Glomerular visceral epithelial cell (primary cell): ENCODE measurements at regions not wholly inside any gene's neighbourhood (a gene's known extent, or its start where the extent isn't known, plus 50 kb on each side); places are given as distances from the start of the nearest gene placed in this dataset.

Experiments used
- DNase-seq: peaks from one replicate; pipeline ENCODE4 v3.0.0-alpha.2; 2016; ENCODE audit errors: extremely low spot score

DNA sequence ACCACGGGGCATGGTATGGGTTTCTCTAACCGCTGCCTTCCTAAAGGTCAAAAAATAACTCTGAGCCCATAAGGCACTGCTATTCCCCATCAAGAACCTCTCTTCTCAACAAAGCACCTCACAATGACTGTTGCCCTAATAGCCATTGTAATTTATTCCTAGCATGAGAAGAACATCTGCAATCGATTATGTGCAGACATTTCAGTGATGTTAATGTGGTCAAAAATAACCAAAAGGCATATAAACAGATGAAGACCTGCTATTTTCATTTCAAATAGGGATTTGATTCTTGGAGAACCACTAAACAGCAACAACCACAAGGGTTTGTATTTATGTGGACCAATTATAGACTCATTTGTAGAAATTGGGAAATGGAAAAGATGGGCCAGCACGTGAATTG is 356.6 kb downstream of the FBXO15 start:
- DNase-seq: no peak

DNA sequence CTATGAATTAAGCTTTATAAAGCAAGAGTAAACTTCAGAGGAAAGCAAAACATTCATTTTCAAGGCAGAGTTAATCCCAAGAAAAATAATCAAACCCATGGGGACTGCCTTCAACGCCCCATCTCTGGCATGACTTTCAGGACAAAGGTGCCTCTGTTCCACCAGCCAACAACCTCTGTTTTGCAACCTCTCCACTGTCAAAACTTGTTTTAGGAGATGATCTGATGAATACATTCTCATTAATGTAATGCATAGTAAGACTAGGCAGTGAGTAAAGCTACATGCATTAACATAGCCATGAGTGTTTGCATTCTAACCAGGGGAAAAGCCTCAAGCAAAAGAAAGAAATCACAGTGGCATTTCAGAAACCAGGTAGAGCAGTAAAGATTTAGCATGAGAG is 357.0 kb downstream of the FBXO15 start:
- DNase-seq: no peak

DNA sequence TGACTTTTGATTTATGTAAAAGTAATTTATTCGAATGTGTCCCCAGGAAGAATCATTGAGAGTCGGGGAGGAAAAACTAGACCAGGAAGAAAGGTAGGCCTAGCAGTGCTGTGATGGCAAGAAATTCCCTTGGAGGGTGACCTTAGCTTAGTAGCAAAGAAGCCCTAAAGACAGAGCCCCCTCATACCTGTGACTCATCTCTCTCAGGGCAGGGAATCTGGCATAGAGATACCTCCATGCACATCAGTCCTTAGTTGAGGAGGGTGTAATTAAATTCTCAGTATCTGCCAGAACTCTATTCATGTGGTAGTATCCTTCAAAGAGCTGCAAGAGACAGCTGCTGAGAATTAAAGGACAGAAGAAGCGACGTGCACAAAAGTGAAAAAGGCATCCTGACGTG is 360.3 kb downstream of the FBXO15 start:
- DNase-seq: no peak

DNA sequence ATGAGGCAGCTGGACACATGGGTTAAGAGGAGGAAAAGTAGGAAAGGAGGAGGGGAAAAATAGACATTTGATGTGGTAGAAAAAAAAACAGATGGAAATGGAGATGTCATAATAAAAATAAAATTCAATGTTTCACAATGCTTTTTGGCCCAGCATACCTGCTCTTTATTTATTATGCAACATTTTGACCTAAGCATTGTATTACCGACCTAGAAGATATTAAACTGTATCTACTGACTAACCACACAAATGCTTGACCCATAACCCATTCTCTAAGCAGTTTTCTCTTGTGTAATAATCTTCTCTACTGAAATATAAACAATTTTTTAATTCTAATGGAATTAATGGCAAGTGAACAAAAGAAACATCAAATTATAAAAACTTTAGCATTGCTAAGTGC is 362.3 kb downstream of the FBXO15 start:
- DNase-seq: no peak

- no peak for DNase-seq
Measured at GRCh38 chr18:73784853-73785252, 362.8 kb downstream of the FBXO15 start.

GRCh38 chr18:73782405-73782804 is 365.2 kb downstream of the FBXO15 start:
- no peak for DNase-seq

DNA sequence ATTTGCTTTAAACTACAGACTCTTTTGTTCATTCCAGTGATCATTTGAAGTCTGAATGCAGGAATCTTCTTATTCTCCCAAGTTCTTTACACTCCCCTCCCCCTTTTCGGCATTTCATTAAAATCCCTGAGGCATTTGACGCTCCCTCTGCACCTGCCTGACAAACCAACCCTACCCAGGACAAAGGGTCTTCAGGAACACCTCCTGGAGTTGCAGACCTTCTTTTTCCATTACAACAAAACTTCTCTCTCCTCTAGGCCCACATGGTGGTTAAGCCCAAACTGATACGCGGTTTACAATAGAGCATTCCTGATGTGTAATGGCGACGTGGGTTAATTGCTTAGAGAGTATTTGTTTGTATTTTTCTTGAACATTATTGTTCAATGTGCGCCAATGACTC is 367.4 kb downstream of the FBXO15 start:
- DNase-seq: no peak

DNA sequence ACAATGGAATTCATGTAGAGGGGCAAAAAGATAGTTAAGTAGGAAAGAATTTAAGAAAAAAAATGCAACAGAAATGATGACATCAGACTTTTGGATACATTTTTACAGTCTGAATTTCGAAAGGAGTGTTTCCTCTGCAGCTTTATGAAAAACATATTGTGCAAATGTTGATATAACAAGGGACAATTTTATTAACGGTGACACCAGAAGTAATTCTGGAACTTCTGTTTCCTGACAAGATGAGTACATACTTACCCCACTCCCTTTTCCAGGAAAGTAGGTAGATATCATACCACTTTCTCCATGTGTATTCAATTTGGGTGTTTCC is 369.6 kb downstream of the FBXO15 start:
- DNase-seq: no peak

DNA sequence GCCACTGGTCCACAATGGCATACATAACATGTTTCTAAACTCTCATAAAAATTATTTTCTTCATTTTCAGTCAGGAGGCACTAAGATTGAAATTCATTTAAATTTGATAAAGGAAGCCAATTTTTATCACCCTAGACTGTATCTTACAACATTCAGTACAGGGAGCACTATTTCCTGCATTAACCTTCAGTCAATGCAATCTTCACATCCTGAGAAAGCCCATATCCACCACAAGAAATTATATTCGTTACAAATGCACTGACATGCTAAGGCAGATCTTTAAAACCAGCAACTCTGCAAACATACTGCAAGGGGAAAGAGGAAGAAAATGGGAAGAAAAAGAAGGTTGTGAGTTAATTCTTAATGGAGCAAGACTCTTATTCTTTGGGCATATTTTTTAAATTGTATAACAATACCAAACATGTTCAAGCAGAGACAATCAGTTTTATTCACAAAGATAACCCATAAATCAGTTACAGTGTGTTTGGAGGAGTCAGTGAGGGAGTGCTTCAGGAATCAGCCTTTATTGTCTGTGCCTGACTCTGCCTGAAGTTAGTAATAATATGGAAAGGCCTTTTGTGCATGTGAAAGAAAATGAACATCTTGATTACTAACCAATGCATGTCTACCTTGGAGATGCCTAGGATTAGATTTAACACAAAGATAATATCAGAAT is 370.1 kb downstream of the FBXO15 start:
- no peak for DNase-seq

DNA sequence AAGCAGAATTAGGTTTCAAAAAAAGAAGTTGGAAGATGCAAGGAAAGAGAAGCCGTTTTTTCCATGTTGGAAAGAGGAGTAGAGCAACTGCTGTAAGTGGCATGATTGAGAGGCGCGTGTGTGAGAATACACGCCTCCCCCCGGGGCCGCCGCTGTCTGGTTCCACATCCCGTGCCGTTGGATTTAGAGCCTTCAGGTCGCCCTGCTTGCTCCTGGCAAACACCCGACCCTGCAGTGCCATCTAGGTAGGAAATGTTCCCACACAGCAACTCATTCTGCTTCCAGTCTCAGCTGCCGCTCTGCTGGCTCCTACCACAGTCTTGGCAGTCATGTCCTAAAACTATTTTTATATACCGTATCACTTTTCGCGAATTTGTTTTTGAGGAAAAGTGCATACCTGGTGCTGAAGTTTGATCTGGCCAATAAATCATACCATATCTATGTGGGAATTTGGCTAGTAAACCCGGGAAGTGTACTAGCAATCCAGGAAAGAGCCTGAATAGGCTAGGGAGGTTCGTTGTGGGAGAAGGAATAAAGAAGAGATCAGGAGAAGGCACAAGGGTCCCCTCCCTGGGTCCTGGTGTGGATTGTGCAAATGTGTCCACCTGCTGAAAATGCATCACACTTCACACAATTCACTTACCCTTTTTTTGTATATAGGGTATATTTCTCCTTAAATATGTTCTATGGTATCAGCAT is 372.7 kb downstream of the FBXO15 start:
- peak; percentile 67 for DNase-seq

GRCh38 chr18:73768043-73768442 is 379.6 kb downstream of the FBXO15 start:
- DNase-seq: no peak

- no peak for DNase-seq
Measured at GRCh38 chr18:73766910-73767515, 380.6 kb downstream of the FBXO15 start.

DNA sequence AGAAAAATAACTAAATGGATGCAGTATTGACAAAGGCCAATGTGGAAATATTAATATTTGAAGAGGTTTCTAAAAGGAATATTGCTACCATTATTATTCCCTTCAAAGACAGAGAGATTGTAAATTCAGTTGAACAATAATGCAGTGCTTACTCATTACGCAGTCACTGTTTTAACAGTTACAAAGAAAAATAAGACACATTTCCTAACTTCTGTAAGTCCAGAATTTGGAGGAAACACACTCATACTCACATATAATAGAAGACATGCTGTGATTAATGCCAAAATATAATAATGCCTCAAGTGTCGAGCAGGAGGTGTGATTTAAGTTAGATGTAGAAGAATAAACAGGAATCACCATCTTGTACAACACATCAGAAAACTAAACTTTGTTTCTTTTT is 389.2 kb downstream of the FBXO15 start:
- no peak for DNase-seq

GRCh38 chr18:73756256-73757091 is 391.2 kb downstream of the FBXO15 start:
- DNase-seq: no peak

DNA sequence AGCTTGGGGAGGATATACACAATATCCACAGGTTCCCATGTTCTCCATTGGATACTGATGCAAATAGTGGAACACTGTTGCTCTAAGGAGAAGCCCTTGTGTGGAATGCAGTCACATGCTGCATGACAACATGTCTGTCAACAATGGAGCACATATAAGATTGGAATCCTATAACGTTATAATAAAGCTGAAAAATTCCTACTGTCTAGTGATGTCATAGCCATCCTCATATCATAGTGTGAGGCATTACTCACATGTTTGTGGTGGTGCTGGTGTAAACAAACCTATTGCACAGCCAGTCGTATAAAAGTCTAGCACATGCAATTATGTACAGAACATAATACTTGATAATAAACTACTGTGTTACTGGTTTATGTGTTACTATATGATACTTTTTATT is 394.7 kb downstream of the FBXO15 start:
- DNase-seq: no peak

GRCh38 chr18:73752546-73752945 is 395.1 kb downstream of the FBXO15 start:
- DNase-seq: peak; percentile 40

GRCh38 chr18:73750052-73750451 is 397.6 kb downstream of the FBXO15 start:
- no peak for DNase-seq

DNA sequence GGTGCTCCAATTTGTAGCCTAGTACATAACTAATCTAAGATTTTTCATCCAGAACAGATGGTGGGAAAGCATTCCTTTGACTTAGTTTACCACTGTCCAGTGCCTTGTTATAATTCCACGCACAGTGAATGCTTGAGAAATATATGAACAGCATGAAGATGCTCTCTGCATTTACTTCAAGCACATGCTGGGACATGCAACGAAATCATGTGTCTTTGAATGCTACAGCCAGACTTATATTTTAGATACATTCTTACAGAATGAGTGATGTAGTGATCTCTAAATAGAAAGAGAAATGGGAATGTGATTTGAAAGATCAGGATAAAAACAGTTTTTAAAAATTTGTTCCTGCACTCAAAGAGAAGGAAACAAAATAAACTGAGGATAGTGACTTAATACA is 398.3 kb downstream of the FBXO15 start:
- DNase-seq: no peak

GRCh38 chr18:73748731-73749130 is 398.9 kb downstream of the FBXO15 start:
- no peak for DNase-seq

GRCh38 chr18:73746101-73746500 is 401.5 kb downstream of the FBXO15 start:
- DNase-seq: no peak

DNA sequence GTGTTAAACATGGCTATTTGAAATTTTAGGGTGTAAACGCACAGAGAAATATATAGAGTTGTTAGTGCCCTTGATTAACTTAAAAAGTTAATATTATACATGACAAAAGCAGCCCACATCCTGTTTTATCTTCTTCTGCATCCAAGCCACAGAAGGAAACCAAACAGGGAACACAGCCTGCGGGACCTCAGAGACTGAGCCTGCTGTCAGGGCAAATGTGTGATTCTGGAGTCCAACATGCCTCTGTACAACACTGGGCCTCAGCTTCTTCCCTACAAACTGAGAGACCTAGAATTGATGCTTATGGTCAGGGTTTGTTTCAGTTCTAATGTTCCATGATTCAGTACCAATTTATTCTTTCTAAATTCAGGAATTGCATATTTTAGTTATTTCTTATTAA is 404.7 kb downstream of the FBXO15 start:
- DNase-seq: no peak

DNA sequence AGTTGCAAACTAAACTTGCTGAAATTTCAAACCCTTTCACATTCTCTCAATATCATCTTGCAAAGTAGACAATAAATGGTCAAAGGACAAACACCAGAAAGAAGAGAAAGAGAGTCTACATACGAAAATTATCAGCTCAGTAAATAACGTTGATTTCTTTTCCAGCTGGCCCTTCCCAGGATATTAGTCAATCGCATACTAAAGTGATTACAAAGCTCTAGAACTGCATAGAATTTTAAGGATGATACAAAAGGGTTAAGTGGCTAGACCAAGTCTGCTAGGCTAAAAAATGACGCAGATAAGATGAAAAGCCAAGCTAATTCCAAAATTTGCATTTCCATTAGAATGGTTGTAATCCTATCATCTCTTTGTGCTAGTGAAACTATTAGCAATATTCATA is 405.7 kb downstream of the FBXO15 start:
- no peak for DNase-seq

DNA sequence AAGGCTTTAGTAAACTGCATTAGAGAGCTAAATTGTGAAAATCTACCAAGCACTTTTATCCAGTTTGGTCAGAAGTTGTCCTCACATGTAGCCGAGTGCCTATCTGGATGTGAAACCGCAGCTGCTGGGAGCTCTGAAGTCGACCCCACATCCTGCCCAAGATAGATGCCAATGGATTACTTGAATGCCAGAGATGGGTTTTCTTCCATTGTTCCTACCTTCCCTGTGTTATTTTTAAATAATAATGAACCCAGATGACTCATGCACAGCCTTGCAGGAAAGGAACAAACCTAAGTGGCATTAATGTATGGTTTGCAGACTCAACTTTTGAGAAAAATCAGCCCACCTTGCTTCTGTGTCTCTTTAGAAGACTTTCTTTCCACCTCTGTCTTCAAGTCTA is 408.5 kb downstream of the FBXO15 start:
- peak; percentile 79 for DNase-seq
